ENCODE measurements at regions not wholly inside any gene's neighbourhood (a gene's known extent, or its start where the extent isn't known, plus 50 kb on each side); places are given as distances from the start of the nearest gene placed in this dataset.

DNA sequence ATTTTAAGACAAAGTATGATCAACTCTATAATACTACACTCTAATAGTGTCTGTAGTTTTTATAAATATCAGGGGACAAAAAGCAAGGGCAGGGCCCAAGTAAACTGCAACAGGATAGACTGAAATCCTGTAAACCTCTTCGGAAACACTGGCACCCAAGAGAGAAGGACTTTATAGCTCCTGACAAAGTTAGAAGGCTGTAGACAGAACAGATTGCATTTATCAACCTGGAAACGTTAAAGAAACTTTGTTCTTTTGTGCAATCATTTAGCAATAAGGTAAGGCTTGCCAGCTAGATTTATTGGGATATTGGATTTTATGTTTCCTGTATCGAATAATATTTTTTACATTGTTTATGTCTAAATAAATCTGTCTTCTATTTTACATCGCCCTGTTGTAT is 91.8 kb upstream of the MAN2A1 start:
- H3K4me3 ChIP-seq (ENCODE audit: low read depth, low read length), result no peak overlapping the region
- DNase-seq (ENCODE audit: low read depth), result no peak
- TF ChIP-seq, protein P1, sequence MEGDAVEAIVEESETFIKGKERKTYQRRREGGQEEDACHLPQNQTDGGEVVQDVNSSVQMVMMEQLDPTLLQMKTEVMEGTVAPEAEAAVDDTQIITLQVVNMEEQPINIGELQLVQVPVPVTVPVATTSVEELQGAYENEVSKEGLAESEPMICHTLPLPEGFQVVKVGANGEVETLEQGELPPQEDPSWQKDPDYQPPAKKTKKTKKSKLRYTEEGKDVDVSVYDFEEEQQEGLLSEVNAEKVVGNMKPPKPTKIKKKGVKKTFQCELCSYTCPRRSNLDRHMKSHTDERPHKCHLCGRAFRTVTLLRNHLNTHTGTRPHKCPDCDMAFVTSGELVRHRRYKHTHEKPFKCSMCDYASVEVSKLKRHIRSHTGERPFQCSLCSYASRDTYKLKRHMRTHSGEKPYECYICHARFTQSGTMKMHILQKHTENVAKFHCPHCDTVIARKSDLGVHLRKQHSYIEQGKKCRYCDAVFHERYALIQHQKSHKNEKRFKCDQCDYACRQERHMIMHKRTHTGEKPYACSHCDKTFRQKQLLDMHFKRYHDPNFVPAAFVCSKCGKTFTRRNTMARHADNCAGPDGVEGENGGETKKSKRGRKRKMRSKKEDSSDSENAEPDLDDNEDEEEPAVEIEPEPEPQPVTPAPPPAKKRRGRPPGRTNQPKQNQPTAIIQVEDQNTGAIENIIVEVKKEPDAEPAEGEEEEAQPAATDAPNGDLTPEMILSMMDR (conservative IDR thresholded peaks at IDR 0.05; ENCODE audit: low read depth, low read length), result no peak

DNA sequence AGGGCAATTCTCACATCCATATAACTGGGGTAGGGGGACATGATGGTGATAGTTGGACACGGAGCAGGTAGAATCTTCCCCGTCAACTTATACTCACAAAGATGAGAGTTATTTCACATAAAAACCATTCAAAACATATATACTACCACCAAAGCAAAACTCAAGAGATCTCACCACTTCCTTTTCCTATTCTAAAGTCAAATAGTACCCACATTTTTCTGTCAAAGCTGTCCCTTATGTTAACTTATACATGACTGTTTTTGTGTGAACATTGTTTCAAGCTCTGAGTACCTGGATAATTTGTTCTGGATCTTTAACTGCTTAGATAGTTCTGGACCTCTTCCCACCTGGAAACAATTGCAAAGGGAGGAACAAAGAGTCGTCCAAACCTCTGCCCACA is 95.5 kb upstream of the MAN2A1 start:
- TF ChIP-seq, protein P1 (conservative IDR thresholded peaks at IDR 0.05; ENCODE audit: low read depth, low read length), result no peak
- no peak overlapping the region for H3K4me3 ChIP-seq (ENCODE audit: low read depth, low read length)
- no peak for DNase-seq (ENCODE audit: low read depth)

DNA sequence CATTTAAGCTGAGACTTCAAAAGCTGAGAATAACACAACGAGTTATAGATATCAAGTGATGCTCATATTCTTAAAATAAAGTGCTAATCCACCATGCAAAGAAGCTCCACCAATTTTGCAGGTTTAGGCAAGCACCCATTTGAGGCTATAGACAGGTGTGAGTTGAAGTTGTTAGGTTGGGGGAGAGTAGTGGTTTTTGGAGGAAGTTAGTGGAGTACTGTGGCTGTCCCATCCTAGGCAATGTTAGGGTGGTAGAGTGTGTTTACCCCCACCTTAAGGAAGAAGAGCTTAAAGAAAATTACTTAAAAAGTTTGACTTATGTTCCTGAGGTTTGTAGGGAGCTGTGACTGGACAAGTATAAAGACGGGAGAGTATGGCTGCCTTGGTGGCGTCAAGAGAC is 98.9 kb upstream of the MAN2A1 start:
- no peak for DNase-seq (ENCODE audit: low read depth)

DNA sequence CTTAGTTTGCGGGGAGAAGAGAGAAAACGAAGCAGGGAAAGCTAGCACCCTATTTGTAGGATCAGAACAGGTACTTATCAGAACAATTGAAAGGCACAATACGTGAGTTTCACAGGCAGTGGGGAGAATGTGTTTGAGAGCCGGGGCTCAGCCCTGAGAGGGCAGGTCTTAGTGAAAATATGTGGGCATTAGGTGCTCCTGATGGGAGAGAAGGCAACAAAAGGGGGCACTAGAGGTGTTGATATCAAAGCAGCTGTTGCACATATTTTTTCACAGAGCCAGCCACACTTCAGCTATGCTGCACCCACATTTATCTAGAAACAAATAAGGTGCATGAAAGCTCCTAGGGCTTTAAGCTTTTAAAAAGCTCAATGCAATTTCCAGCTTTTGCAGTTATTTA is 99.7 kb upstream of the MAN2A1 start:
- no peak for DNase-seq (ENCODE audit: low read depth)
- TF ChIP-seq, protein P1 (conservative IDR thresholded peaks at IDR 0.05; ENCODE audit: low read depth, low read length), result no peak
- no peak overlapping the region for H3K4me3 ChIP-seq (ENCODE audit: low read depth, low read length)

More for the DNA sequence above, 98.9 kb upstream of the MAN2A1 start:
- TF ChIP-seq, protein P1 (conservative IDR thresholded peaks at IDR 0.05; ENCODE audit: low read depth, low read length), result no peak
- no peak overlapping the region for H3K4me3 ChIP-seq (ENCODE audit: low read depth, low read length)

DNA sequence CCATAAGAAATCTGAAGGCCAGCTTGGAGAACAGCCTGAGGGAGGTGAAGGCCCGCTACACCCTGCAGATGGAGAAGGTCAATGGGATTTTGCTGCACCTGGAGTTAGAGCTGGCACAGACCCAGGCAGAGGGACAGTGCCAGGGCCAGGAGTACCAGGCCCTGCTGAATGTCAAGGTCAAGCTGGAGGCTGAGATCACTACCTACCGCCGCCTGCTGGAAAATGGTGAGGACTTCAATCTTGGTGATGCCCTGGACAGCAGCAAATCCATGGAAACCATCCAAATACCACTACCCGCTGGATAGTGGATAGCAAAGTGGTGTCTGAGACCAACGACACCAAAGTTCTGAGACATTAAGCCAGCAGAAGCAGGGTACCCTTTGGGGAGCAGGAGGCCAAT is 100.5 kb upstream of the MAN2A1 start:
- H3K4me3 ChIP-seq (ENCODE audit: low read depth, low read length), result no peak overlapping the region
- TF ChIP-seq, protein P1 (conservative IDR thresholded peaks at IDR 0.05; ENCODE audit: low read depth, low read length), result no peak
- DNase-seq (ENCODE audit: low read depth), result no peak

DNA sequence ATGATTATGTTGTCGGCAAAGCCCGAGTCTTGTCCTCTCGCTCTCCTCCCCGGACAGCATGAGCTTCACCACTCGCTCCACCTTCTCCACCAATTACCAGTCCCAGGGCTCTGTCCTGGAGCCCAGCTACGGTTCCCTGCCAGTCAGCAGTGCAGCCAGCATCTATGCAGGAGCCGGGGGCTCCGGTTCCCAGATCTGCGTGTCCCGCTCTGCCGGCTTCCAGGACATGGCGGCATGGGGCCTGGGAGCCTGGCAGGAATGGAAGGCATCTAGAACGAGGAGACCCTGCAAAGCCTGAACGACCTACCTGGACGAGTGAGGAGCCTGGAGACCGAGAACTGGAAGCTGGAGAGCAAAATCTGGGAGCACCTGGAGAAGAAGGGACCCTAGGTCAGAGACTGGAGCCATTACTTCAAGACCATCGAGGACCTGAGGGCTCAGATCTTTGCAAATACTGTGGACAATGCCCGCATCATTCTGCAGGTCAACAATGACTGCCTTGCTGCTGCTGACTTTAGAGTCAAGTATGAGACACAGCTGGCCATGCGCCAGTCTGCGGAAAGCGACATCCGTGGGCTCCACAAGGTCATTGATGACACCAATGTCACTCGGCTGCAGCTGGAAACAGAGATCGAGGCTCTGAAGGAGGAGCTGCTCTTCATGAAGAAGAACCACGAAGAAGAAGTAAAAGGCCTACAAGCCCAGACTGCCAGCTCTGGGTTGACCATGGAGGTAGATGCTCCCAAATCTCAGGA is 101.3 kb upstream of the MAN2A1 start:
- no peak for DNase-seq (ENCODE audit: low read depth)
- H3K4me3 ChIP-seq (ENCODE audit: low read depth, low read length), result no peak overlapping the region
- TF ChIP-seq, protein P1 (conservative IDR thresholded peaks at IDR 0.05; ENCODE audit: low read depth, low read length), result no peak

DNA sequence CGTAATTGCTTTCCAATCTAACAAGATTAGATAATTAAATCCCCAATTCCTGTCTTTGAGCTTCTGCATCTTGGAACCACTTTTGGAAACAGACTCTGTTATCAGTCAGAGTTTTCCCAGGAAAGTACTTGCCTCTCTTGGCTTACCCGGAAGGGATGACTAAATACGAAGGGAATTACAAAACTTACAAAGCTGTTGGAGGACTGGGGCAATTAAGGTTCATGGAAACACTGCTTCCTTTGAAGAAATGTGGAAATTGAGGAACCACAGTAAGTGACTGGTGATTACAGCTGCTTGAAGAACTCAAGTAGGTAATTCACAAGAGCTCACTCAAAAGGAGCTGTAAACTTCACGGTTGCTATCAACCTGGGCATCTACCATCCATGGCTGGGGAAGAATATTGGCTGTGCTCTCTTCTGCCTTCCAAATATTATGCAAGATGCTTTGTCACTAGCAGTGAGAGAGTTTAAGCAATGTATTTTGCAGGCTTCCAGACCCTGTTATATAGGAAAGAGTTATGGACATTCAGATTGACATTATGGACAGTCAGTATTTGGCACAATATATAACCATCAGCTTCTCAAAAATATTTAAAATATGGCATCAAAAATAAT is 104.6 kb upstream of the MAN2A1 start:
- no peak overlapping the region for H3K4me3 ChIP-seq (ENCODE audit: low read depth, low read length)
- DNase-seq (ENCODE audit: low read depth), result no peak

More for the DNA sequence above, 104.6 kb upstream of the MAN2A1 start:
- TF ChIP-seq, protein P1 (conservative IDR thresholded peaks at IDR 0.05; ENCODE audit: low read depth, low read length), result no peak

Measured in epithelial cell of proximal tubule (primary cell).